Astrocyte (in vitro differentiated cells and primary cell): ENCODE measurements at regions not wholly inside any gene's neighbourhood (a gene's known extent, or its start where the extent isn't known, plus 50 kb on each side); places are given as distances from the start of the nearest gene placed in this dataset.

Source experiments
- CTCF ChIP-seq: IDR thresholded peaks from 2 replicates; pipeline ENCODE4 v1.5.1; 2011; ENCODE audit warnings: low read depth, mild to moderate bottlenecking, inconsistent platforms, low read length, moderate library complexity; ENCODE audit not compliant: insufficient read depth
- EZH2 ChIP-seq: IDR thresholded peaks from 2 replicates; pipeline ENCODE4 v1.6.1; 2012; ENCODE audit warnings: mild to moderate bottlenecking, low read length, inconsistent platforms; ENCODE audit not compliant: insufficient read depth

GRCh38 chrX:40526412-40526811 lies 54.4 kb upstream of the ATP6AP2 start:
- TF ChIP-seq CTCF (no peak), EZH2 (no peak)
